K562 (cell line): ENCODE measurements at regions not wholly inside any gene's neighbourhood (a gene's known extent, or its start where the extent isn't known, plus 50 kb on each side); places are given as distances from the start of the nearest gene placed in this dataset.

Source experiments
- CBX1 ChIP-seq: sonication (generic); IDR thresholded peaks from 2 replicates; pipeline ENCODE4 v1.6.1; 2016; ENCODE audit warnings: antibody characterized with exemption, low read depth, mild to moderate bottlenecking
- CREB3 ChIP-seq: fragments of 450-650 bp; conservative IDR thresholded peaks from 2 replicates; pipeline ENCODE4 v1.6.1; 2016; ENCODE audit warnings: missing genetic modification characterization, low read depth, mild to moderate bottlenecking, missing compliant biosample characterization, moderate library complexity
- CTCF ChIP-seq, 3 experiments: IDR thresholded peaks in 2 of 3; conservative IDR thresholded peaks in 1 of 3; 2 replicates each; pipeline ENCODE4 v1.5.1; 2011 to 2012; ENCODE audit warnings: low read length in 3 of 3, mild to moderate bottlenecking in 3 of 3, control low read depth in 2 of 3, improper control_type of control experiment in 1 of 3, inconsistent platforms in 1 of 3, low read depth in 1 of 3, mixed read lengths in 1 of 3, moderate library complexity in 1 of 3; ENCODE audit not compliant: insufficient read depth in 2 of 3
- ELF2 ChIP-seq: fragments of 250-450 bp; sonication (Bioruptor Pico); IDR thresholded peaks from 2 replicates; pipeline ENCODE4 v1.5.0; 2021; ENCODE audit warnings: mild to moderate bottlenecking
- FOXK1 ChIP-seq: sonication (generic); formaldehyde crosslinking; IDR thresholded peaks from 2 replicates; pipeline ENCODE4 v1.8.0; 2022; ENCODE audit warnings: missing genetic modification reagents, mild to moderate bottlenecking, borderline replicate concordance
- MAX ChIP-seq: sonication (generic); formaldehyde crosslinking; IDR thresholded peaks from 2 replicates; pipeline ENCODE4 v1.9.0; 2022; ENCODE audit warnings: mild to moderate bottlenecking, missing genetic modification reagents
- MCM2 ChIP-seq: fragments of 450-650 bp; IDR thresholded peaks from 2 replicates; pipeline ENCODE4 v1.6.1; 2017; ENCODE audit warnings: low read depth, mild to moderate bottlenecking
- MEF2D ChIP-seq: conservative IDR thresholded peaks from 2 replicates; pipeline ENCODE4 v1.6.1; 2016; ENCODE audit warnings: low read depth, missing genetic modification characterization, missing compliant biosample characterization
- MLLT1 ChIP-seq, 2 experiments: fragments of 450-650 bp; IDR thresholded peaks; 2 replicates each; pipeline ENCODE4 v1.6.1; 2016
- NFE2L1 ChIP-seq: fragments of 450-650 bp; IDR thresholded peaks from 2 replicates; pipeline ENCODE4 v1.6.1; 2016; ENCODE audit warnings: missing genetic modification characterization, low read depth, mild to moderate bottlenecking, missing compliant biosample characterization, moderate library complexity, borderline replicate concordance
- PCBP1 ChIP-seq: fragments of 200-400 bp; formaldehyde crosslinking; IDR thresholded peaks from 2 replicates; pipeline ENCODE4 v1.6.1; 2018; ENCODE audit warnings: mild to moderate bottlenecking, low read depth, low read length; ENCODE audit not compliant: poor library complexity, severe bottlenecking
- PHF20 ChIP-seq: fragments of 450-650 bp; IDR thresholded peaks from 2 replicates; pipeline ENCODE4 v1.6.1; 2018; ENCODE audit not compliant: partially characterized antibody
- RERE ChIP-seq: sonication (generic); formaldehyde crosslinking; IDR thresholded peaks from 2 replicates; pipeline ENCODE4 v1.8.0; 2023; ENCODE audit warnings: missing genetic modification reagents, mild to moderate bottlenecking, borderline replicate concordance
- USF2 ChIP-seq: sonication (generic); formaldehyde crosslinking; IDR thresholded peaks from 2 replicates; pipeline ENCODE4 v1.5.0; 2020; ENCODE audit warnings: missing genetic modification reagents

GRCh38 chr3:86182606-86183005 is 808.3 kb downstream of the VGLL3 start:
- TF ChIP-seq MLLT1 (IDR thresholded peaks at IDR 0.05) (no peak), RERE (CRISPR knock-in tag) (no peak), MAX (CRISPR knock-in tag) (no peak), USF2 (CRISPR knock-in tag) (no peak), CTCF (IDR thresholded peaks at IDR 0.05 in 2 of 3, conservative IDR thresholded peaks at IDR 0.05 in 1 of 3; ENCODE audit: insufficient read depth in 2 of 3, low read depth in 1 of 3, low read length in 3 of 3) (no peak), FOXK1 (CRISPR knock-in tag) (no peak), NFE2L1 (tag) (no peak), MCM2 (no peak), CREB3 (tag) (no peak), MEF2D (tag) (no peak), PCBP1 (no peak), CBX1 (no peak), PHF20 (no peak), ELF2 (CRISPR knock-in tag) (no peak)
